NCI-H510A (cell line): ENCODE measurements at regions not wholly inside any gene's neighbourhood (a gene's known extent, or its start where the extent isn't known, plus 50 kb on each side); places are given as distances from the start of the nearest gene placed in this dataset.

Experiments used
- DNase-seq: peaks from one replicate; lab custom pipeline; 2025; lab: John Stamatoyannopoulos, UW

DNA sequence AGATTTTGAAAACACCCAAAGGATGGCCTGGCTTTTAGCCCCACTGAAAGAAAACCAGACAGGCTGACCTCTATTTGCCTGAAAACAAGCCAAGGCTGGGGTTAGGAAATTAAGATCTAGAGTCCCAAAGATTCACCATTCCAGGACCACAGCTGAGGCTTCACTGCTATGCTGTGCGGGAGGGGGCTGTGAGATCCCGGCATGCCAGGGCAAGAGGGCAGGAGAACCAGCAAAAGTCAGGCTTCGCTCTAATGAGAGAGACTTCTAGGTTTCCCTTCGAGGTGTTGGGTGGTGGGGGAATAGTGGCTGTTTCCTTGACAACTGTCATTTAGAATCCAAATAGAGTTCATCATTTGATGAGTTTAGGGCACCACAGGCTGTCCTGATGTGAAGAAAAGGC lies 152.9 kb upstream of the NFIB start:
- no peak for DNase-seq

DNA sequence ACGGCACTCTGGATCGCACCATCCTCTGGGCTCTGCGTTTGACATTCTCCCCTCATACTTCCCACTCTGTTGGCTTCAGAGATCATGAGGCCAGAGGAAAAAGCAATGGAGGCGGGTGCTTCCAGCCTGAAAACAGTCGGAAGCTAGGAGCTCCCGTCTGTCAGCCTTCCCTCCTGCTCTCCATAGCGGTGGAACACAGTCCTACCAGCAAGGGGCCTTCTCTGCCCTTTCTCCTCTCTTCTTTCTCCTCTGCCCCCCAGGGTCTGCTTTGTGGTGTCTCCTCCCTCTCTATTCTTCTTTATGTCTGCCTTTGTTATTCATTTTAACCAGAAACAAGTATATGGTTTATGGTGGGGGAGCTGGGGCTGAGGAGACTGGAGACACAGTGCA lies 152.5 kb upstream of the NFIB start:
- DNase-seq: no peak

DNA sequence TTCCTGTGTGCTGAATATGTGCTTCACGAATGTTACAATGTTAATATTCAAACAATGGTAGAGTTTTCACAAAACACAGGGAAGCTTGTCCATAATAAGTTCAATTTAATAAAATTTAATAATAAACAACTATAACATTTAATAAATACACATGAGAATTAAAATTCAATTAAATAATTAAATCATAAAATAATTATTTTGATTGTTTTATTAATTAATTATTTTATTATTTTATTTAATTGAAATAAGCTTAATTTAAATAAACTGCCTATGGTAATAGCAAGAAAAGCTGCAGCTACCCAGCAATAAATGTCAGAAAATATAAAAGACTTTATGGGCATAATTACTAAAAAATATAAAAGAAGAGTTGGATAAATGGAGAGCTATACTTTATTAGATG lies 149.0 kb upstream of the NFIB start:
- DNase-seq: no peak

DNA sequence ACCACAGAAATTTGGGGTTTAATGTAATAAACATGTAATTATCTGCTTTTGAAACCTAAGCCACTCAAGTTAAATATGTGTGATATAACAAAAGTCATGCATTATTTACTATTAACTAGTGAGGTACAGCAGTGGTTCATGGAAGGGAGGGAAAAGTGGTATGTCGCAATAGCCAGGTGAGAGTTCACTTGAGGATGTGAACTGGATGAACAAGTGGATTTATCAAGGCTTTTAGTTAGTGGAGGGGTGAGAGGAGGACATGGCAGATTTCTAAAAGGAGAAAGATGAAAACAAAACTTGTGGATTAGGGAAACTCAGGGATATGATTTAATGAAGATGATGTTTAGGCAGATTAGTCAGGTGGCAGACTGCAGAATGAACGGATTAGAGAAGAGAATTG lies 141.3 kb upstream of the NFIB start:
- DNase-seq: peak; percentile 15

DNA sequence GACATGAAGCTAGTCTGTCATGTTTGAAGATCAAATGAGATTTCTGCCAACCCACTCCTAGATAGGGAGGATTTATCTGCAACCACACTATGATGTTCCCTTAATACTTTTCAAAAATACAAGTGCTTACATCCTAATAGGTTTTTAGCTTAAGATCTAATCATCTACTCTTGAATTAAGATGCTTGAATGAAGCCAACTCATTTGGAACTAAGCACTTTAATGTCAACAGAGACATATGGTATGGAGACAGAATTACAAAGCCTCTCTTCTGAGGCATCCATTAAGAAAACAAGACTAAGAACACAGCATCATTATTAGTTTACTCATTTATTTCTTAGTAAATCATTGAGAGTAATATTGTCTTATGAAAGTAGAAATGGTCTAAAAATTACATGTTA lies 139.3 kb upstream of the NFIB start:
- DNase-seq: peak; percentile 20

DNA sequence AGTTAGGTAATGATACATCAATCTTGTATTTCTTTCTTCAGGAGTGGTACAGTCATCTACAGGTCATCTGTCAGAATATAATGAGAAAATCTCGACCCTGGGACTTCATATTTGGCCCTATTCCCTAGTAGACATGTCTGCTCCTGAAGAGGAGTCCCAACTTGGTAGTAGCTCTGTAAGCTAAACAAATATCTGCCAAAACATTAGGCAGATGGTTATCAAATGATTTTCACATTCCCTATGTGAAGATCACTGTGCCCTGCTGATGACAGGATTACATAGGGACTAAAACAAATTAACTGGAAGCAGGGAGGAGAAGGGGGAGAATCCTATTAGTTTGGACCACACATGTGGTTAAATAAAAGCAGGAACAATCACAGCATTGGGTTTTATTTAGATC lies 138.6 kb upstream of the NFIB start:
- no peak for DNase-seq

DNA sequence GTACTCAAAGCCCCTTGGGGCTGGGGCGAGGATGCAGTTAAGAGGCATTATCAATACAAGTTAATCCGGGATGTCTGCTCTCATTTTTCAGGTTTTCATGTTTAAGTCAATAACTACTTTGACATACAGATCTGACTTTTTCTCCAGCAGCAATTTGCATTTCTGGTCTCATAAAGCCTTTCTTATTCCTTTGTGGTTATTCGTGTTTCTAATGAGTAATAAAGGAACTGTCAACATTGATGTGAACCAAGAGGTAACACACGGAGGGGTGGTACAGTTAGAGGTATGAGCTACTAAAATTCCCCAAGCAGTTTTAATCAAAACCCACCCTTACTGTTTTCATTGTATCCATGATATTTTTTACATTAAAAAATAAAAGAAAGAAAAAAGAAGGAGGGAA lies 138.0 kb upstream of the NFIB start:
- no peak for DNase-seq

DNA sequence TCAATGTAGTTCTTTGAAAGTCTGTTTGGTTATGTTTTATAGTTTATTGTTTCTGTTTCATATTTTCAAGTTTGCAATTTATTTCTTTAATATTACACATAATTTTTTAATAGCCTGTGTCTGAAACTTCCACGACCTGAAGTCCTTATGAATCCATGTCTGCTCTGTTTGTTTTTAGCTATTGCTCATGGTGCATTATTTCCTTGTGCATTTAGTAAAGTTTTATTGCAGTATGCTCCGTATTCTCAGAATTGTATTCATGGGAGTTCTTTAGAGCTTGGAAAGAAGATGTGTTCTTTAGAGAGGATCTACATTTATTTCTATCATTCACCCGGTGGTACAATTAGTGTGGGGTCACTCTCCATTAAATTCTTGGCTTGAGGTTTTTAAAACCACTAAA lies 133.2 kb upstream of the NFIB start:
- no peak for DNase-seq

DNA sequence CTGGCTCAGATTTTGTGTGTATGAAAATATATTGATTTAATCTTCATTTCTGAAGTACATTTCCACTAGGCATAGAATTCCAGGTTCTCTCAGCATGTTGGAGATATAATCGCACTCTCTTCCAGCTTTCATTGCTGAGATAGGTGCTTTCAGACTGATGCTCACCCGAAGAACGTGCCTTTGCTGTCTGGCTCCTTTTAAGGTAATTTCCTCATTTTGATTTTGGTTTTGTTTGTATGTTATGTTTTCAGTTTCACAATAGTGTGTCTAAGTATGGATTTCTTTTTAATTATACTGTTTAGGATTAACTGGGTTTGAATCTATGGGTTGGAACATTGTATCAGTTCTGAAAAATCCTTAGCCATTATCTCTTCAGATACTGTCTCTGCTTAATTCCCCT lies 132.0 kb upstream of the NFIB start:
- DNase-seq: no peak

DNA sequence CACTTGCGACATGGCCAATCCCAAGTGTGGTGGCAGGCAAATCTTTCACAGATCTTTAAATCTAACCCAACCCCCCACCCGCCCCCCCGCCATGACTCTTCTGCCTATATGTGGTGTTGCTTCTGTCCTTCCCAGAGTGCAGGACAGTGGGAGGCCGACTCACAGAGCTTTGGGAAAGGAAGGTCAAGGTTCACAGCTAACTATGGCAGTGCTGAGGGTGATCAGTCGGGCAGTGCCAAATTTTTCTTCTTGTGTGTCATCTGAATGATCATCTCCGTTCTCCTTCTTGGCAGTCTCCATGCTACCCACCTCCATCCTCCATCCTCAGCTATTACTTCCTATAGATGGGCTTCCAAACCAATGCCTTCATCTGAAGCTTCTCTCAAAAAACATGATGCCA lies 129.0 kb upstream of the NFIB start:
- DNase-seq: no peak

DNA sequence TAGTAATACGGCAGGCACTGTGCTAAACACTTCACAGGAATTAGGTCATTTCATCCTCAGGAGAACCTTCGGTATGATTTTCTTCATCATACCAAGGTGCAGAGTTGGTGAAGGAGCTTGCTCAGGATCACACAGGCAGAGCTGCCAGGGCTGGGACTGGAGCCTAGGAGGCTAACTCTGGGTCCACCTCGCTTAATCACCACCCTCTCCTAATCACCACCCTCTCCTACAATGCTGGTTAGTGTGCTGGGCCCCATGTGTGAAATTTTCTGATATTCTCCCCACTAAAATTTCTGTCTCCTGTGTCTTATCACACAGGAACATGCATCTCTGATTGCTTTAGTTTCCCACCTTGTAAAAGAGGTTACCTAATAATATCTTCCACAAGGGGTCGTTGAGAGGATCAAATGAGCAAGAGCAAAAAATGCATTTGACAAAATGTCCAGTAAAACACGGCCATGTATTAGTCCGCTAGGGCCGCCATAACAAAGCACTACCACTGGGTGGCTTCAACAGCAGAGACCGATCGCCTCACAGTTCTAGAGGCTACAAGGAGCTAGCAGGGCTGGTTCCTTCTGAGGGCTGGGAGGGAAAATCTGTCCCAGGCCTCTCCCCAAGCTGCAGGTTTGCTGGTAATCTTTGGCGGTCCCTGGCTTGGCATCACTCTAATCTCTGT lies 128.2 kb upstream of the NFIB start:
- DNase-seq: no peak

DNA sequence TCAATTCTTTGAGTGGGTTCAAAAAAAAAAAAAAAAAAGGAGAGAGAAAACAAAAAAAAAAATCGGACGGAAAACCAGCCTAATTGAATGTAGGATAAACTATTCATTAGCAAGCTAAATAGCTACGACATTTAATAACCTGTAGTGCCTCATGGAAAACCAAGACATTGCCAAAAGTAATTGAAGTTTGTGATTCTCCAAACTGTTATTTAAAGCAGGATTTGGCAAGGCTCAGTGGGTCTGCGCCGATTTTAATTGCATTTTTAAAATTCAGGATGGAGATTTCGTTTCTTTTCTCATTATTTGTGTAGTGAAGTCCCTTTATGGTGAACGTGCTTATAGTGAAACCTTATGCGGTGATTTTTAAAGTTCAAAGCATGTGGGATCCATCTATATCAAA lies 127.2 kb upstream of the NFIB start:
- DNase-seq: no peak

DNA sequence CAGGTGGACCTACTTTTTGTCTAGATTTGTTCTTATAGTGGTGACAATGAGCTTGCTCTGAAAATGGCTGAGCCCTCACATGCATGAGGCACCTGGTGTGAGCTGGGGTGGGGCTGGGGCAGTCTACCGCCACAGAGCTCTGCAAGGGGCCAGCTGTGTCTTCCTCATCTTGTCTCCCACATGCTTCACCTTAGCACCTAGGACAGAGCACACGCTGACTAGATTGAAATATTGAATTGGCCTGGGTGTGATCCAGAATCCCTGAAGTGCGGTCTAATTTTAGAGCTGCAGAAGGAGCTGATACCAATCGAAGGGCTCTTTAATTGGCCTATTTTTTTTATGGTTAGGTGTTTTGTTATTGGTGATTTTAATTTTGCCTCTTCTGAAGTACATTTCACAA lies 126.1 kb upstream of the NFIB start:
- no peak for DNase-seq

DNA sequence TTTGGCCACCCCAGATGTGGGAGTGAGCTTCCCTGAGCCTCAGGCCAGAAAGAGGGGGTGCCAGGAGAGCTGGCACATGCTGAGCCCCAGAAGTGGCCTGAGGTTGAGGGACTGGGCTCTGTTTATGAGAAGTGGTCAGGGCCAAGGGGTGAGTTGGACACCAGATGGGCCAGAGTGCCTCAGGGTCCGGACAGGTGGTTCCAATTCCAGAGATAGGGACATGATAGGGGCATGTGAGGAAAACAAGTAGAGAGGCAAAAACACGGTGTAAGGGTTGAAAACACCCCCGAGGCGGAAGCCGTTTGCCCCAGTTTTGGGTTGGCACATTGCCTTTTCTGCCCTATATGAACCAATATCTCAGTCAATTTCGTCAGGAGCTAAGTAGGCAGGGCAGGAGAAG lies 125.6 kb upstream of the NFIB start:
- DNase-seq: no peak

DNA sequence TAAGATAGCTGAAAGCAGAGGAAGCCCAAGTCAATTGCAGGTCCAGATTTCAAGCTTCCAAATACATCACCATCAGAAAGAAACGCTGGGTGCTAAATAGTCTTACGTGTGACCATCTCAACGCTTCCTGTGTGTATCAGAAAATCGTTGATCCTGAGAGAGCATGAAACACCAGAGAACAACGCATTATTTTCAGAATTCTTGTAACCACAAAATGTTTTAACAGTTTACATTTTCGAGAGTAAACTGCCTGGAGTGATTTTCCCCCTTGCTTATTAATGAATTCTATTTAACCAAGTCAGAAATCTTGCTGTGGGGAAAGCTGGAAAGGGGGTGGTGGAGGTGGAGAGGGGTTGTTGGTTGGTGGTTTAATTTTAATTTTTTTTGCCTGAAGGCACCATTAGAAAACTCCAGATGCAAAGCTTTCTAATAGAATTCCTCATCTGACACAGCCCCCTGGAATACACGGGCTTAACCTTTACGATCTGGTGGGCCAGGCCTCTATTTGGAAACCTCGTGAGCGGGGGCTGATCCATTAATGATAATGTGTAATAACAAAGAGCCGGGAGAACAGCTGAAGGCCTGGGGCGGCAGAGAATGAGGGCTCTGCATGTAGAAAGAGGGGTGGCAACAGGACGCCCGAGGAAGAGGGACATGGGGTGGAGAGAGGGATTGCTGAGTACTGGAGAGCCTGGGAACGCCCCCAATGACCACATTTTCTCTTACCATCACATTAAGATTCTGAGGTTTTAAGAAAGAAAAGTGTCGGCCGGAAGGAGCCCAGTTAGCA lies 124.5 kb upstream of the NFIB start:
- DNase-seq: no peak

DNA sequence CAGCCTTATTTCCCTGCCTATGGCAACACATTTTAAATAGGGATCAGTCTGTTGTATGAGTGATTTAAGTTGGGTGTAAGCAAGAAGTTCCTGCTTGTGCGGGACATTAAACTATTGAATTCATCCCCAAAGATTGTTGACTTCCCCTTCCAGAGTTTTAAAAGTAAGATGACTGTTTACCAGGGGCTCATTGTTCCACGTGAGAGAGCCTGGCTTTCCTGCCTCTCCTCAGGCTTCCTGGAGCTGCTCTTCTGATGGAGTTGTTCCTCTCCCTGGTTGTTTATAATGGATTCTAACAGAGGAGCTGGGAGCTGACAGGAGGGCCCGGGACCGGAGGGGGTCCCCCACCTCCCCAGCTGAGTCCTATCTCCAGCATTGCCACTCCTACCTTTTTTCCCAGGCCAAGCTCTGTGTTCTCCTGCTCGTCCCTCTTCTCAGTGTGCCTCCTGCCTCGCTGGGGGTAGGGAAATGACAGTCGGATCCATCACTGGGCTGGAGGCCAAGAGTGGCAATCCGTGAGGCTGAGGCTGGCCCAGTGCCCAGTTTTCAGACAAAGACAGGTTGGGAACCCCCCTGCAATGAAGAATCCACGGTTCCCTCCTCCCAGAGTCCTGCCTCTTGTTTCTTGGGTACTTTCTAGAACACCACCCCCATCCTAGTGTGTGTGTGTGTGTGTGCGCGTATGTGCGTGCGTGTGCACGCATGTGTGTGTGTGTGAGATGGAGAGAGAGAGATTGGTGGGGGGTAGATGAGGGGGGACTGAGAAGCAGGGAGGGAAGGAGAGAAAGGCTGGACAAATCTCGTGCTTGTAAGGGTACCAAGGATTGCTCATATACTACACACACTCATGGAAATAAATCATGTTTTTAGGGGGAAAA lies 123.7 kb upstream of the NFIB start:
- DNase-seq: peak; percentile 58

DNA sequence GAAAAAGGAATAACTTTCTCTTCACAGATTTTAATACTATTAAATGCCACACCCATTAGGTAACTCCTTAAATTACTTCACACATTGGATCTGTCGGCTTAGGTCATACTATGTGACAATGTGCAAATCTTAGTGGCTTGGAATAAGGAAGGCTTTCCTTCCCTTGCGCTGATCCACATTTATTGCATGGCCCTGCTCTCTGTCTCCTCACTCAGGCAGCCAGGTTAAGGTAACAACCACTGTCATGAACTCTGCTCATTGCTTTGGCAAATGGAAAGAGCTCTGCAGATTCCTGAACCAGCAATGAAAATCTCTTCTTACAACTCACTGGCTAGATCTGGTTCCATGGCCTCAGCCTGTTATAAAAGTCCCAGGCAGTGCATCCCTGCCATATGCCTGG lies 121.9 kb upstream of the NFIB start:
- DNase-seq: no peak

DNA sequence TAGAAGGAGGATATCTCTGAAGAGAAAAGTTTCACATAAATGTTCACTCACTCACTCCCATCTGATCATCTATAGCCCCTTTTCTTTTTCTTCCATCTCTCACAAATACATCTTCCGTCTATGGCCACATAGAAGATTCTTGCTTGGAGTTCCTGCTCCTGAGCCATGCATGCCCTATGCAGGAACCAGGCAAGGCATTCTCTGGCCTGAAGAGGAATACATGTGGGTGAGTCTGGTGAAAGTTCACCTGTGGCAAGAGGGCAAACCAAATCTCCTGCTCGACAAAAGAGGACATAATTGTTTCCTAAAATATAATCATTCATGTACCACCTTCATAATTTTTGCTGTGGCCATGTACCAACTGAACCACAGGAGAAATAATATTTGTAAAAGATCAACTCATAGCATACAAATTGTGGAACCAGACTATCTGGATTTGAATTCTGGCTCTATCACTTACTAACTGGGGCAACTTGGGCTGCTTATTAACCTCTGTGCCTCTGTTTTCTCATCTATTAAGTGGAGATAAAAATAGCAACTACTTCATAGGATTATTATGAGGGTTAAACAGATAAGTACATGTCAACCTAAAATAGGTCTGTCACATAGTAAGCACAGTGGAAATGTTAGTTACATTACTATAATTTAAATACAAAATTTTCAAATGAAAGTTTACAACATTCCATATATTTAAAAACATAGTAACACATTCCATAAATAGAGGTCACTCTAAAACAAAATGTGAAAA lies 121.2 kb upstream of the NFIB start:
- DNase-seq: no peak

DNA sequence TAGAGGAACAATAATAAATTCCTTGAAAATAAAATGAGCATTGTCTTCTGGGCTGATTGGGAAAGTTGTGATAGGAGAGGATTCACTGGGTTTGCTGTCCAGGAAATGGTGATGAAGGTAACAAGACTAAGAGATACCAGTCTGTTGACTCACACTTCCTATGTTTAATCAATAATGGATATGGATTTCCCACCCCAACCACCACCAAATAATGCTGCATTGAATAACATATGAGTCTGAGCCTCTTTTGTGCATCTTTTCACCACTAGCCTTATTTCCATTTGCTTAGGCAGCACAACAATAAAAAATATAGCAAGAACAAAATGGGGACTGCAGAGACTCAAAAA lies 120.2 kb upstream of the NFIB start:
- DNase-seq: no peak

DNA sequence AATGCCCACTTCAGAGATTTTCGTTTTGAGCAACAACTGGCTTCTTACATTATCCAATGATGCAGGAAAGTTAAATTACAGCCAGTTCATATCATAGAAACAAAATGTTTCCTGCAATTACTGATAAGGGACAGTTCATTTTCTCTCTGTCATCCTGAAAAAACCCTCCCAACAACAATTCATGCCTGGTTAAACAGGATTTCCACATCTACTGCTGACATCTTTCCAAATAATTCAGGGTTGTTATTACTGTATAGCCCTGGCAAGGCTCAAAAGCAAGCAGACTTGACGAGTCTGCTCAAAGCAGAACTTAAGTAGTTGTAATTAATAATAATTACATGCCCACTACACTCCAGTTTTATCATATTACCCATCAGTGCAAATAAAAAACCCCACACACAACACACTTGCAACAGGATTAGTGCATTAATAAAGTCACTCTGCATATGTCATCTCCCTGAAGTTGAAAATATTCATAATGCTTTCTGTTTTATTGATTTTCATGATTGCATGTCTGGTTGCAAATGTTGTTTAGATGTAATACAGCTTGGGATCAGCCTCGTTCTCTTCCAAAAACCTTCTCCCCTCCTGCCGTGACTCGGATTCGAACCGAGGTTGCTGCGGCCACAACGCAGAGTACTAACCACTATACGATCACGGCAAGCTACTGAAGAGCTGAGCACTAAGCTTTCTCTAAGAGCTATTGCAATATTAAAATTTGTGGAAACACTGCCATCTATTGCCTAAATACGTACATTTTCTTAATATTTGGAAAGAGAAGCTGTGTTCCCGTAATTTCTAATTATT lies 119.6 kb upstream of the NFIB start:
- no peak for DNase-seq

DNA sequence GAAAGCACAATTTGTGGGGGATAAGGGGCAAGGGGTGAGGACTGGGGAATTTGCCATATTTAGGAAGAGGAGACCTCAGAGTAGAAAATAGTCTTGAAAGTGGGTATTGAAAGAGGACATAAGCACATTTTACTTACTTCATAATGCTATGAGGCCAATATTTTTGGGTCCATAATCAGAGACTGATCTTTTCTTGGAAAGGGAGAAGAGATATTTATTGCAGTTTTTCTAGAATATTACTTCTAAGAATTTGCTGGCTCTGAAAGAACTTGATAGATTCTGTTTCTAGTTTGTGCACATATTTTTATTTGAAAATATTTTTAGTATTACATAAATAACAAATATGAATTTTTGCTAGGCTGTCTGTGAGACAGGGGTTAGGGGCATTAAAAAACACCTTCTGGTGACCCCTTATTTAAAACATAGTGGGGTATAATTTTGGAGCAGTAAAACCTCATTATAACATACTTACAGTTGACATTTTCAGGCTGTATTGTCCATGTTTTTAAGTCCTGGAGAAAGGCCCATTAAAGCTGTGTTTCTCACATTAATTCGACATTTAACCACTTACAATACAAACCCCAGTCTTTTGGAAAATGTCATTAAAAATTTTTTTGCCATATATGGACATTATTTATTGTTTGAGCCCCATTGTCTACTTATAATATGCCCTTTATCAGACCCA lies 118.9 kb upstream of the NFIB start:
- DNase-seq: no peak
